Lower lobe of right lung (tissue), 2 donors: ENCODE measurements at regions not wholly inside any gene's neighbourhood (a gene's known extent, or its start where the extent isn't known, plus 50 kb on each side); places are given as distances from the start of the nearest gene placed in this dataset.

ENCODE experiments used
- ATAC-seq, 2 donors: fragments of 200-7000 bp; cut with Tn5 transposase; one replicate each; pipeline ENCODE4 v1.9.1; 2020 to 2022; ENCODE audit warnings: mild to moderate bottlenecking in 2 of 2, moderate library complexity in 2 of 2
- DNase-seq: peaks from one replicate; pipeline ENCODE4 v3.0.0-alpha.2; 2020
- H3K27ac ChIP-seq: fragments of 200-600 bp; one replicate; pipeline ENCODE4 v1.8.0; 2022
- H3K27me3 ChIP-seq: fragments of 200-600 bp; one replicate; pipeline ENCODE4 v1.8.0; 2022; ENCODE audit warnings: low read depth
- H3K36me3 ChIP-seq: fragments of 200-600 bp; one replicate; pipeline ENCODE4 v1.8.0; 2022; ENCODE audit warnings: mild to moderate bottlenecking
- H3K4me1 ChIP-seq: fragments of 200-600 bp; one replicate; pipeline ENCODE4 v1.8.0; 2022
- H3K4me3 ChIP-seq: fragments of 200-600 bp; one replicate; pipeline ENCODE4 v1.8.0; 2022; ENCODE audit warnings: mild to moderate bottlenecking
- H3K9me3 ChIP-seq: fragments of 200-600 bp; one replicate; pipeline ENCODE4 v1.8.0; 2022
- CTCF ChIP-seq: fragments of 200-600 bp; IDR thresholded peaks from one replicate; pipeline ENCODE4 v1.8.0; 2022; ENCODE audit warnings: antibody characterized with exemption, mild to moderate bottlenecking
- intact Hi-C: fragments of 100-400 bp; cut with DNase I; formaldehyde crosslinking; loops from one replicate; pipeline ENCODE4 v1.11.0; 2022
- donor health status: DM: no; HTN: yes; CAD: no; lungs with severe emphysema.

GRCh38 chr14:58961045-58961731 is 227.3 kb upstream of the DAAM1 start:
- Histone ChIP-seq H3K36me3 (no peaks in the 10 kb centered on the region), H3K9me3 (no peaks in the 10 kb centered on the region), H3K27ac (no peak overlapping the region), H3K4me3 (no peak overlapping the region), H3K27me3 (no peaks in the 10 kb centered on the region), H3K4me1 (no peaks in the 10 kb centered on the region)
- no peak for TF ChIP-seq CTCF
- ATAC-seq: no peak
- intact Hi-C loops: no loop called here
- DNase-seq: no peak

- intact Hi-C loops: no loop called here
- no peak for TF ChIP-seq CTCF
- ATAC-seq (no peak), DNase-seq (no peak)
- Histone ChIP-seq H3K4me3 (no peak overlapping the region), H3K9me3 (no peaks in the 10 kb centered on the region), H3K27me3 (no peaks in the 10 kb centered on the region), H3K36me3 (no peaks in the 10 kb centered on the region), H3K27ac (no peak overlapping the region), H3K4me1 (no peaks in the 10 kb centered on the region)
Measured at GRCh38 chr14:58963873-58964597, 224.4 kb upstream of the DAAM1 start.

- no peak overlapping the region for H3K4me3 ChIP-seq
- no peak overlapping the region for H3K27ac ChIP-seq
- no peaks in the 10 kb centered on the region for H3K4me1 ChIP-seq
- no peak for TF ChIP-seq CTCF
- ATAC-seq: no peak
- H3K9me3 ChIP-seq: no peaks in the 10 kb centered on the region
- H3K27me3 ChIP-seq: no peaks in the 10 kb centered on the region
- H3K36me3 ChIP-seq: no peaks in the 10 kb centered on the region
- intact Hi-C loops: no loop called here
- DNase-seq: no peak
Measured at GRCh38 chr14:58964598-58964928, 223.9 kb upstream of the DAAM1 start.

GRCh38 chr14:58965601-58966000 is 222.9 kb upstream of the DAAM1 start:
- Histone ChIP-seq H3K36me3 (no peaks in the 10 kb centered on the region), H3K27ac (no peak overlapping the region), H3K27me3 (no peaks in the 10 kb centered on the region), H3K9me3 (no peaks in the 10 kb centered on the region), H3K4me1 (no peaks in the 10 kb centered on the region), H3K4me3 (no peak overlapping the region)
- TF ChIP-seq CTCF: no peak
- DNase-seq: no peak
- intact Hi-C loops: no loop called here
- no peak for ATAC-seq

GRCh38 chr14:58966997-58967396 is 221.5 kb upstream of the DAAM1 start:
- no peak overlapping the region for H3K27ac ChIP-seq
- DNase-seq: no peak
- H3K9me3 ChIP-seq: no peaks in the 10 kb centered on the region
- H3K4me3 ChIP-seq: no peak overlapping the region
- no peaks in the 10 kb centered on the region for H3K27me3 ChIP-seq
- no peaks in the 10 kb centered on the region for H3K4me1 ChIP-seq
- no peak for ATAC-seq
- intact Hi-C loops: no loop called here
- no peaks in the 10 kb centered on the region for H3K36me3 ChIP-seq
- no peak for TF ChIP-seq CTCF
